AML-193 (cell line): ENCODE measurements at regions not wholly inside any gene's neighbourhood (a gene's known extent, or its start where the extent isn't known, plus 50 kb on each side); places are given as distances from the start of the nearest gene placed in this dataset.

Experiments
- DNase-seq, 2 experiments: peaks; one replicate each; lab custom pipeline; 2025; lab: John Stamatoyannopoulos, UW

- no peak for DNase-seq
Measured at GRCh38 chr15:26477044-26477443, 295.8 kb downstream of the GABRB3 start.

GRCh38 chr15:26475554-26475953 lies 297.3 kb downstream of the GABRB3 start:
- DNase-seq: no peak

GRCh38 chr15:26472661-26473060 lies 300.2 kb downstream of the GABRB3 start:
- no peak for DNase-seq

- no peak for DNase-seq
Measured at GRCh38 chr15:26461847-26462608, 310.8 kb downstream of the GABRB3 start.

GRCh38 chr15:26460165-26460564 lies 312.7 kb downstream of the GABRB3 start:
- no peak for DNase-seq

GRCh38 chr15:26455828-26456227 lies 317.0 kb downstream of the GABRB3 start:
- DNase-seq: no peak

- no peak for DNase-seq
Measured at GRCh38 chr15:26453914-26454313, 319.0 kb downstream of the GABRB3 start.

- no peak for DNase-seq
Measured at GRCh38 chr15:26451995-26452394, 320.9 kb downstream of the GABRB3 start.

- no peak for DNase-seq
Measured at GRCh38 chr15:26449291-26449690, 323.6 kb downstream of the GABRB3 start.

GRCh38 chr15:26443321-26443720 lies 329.5 kb downstream of the GABRB3 start:
- DNase-seq: no peak

- no peak for DNase-seq
Measured at GRCh38 chr15:26442680-26443079, 330.2 kb downstream of the GABRB3 start.

- no peak for DNase-seq
Measured at GRCh38 chr15:26439681-26440080, 333.2 kb downstream of the GABRB3 start.

GRCh38 chr15:26438718-26439117 lies 334.1 kb downstream of the GABRB3 start:
- no peak for DNase-seq

GRCh38 chr15:26438316-26438715 lies 334.6 kb downstream of the GABRB3 start:
- DNase-seq: no peak

- DNase-seq: no peak
Measured at GRCh38 chr15:26433818-26434217, 339.0 kb downstream of the GABRB3 start.

GRCh38 chr15:26433060-26433459 lies 339.8 kb downstream of the GABRB3 start:
- no peak for DNase-seq

GRCh38 chr15:26421065-26421464 lies 351.8 kb downstream of the GABRB3 start:
- no peak for DNase-seq

- DNase-seq: no peak
Measured at GRCh38 chr15:26395624-26396023, 377.2 kb downstream of the GABRB3 start.

- DNase-seq: no peak
Measured at GRCh38 chr15:26394801-26395200, 378.1 kb downstream of the GABRB3 start.

- no peak for DNase-seq
Measured at GRCh38 chr15:26392956-26393355, 379.9 kb downstream of the GABRB3 start.

GRCh38 chr15:26391567-26392194 lies 381.2 kb downstream of the GABRB3 start:
- DNase-seq: no peak

GRCh38 chr15:26382444-26383072 lies 390.3 kb downstream of the GABRB3 start:
- DNase-seq: no peak

GRCh38 chr15:26378304-26378703 lies 394.6 kb downstream of the GABRB3 start:
- no peak for DNase-seq
